ENCODE measurements at regions not wholly inside any gene's neighbourhood (a gene's known extent, or its start where the extent isn't known, plus 50 kb on each side); places are given as distances from the start of the nearest gene placed in this dataset.
"Not testable (repeated sequence)": the region's sequence is repeated elsewhere in the genome, so short reads cannot be mapped to it uniquely, and the experiment has no call there.

GRCh38 chr12:114817571-114818425 lies 133.8 kb upstream of the TBX3 start:
- no peaks in the 10 kb centered on the region for H3K36me3 ChIP-seq
- ATAC-seq: no peak
- no peak for DNase-seq

GRCh38 chr12:114815026-114815795 lies 131.2 kb upstream of the TBX3 start:
- H3K27me3 ChIP-seq: no peaks in the 10 kb centered on the region
- DNase-seq (no peak), ATAC-seq (no peak)
- H3K9me3 ChIP-seq: no peaks in the 10 kb centered on the region
- no peak overlapping the region for H3K4me3 ChIP-seq
- TF ChIP-seq CTCF (IDR thresholded peaks at IDR 0.05): no peak
- H3K36me3 ChIP-seq: no peaks in the 10 kb centered on the region
- peaks cover 6% of the 10 kb centered on the region for H3K4me1 ChIP-seq
- no peak overlapping the region for H3K27ac ChIP-seq
- intact Hi-C loops (cut with DNase I): no loop called here

More at GRCh38 chr12:114817571-114818425, 133.8 kb upstream of the TBX3 start:
- intact Hi-C loops (cut with DNase I): no loop called here
- Histone ChIP-seq H3K27ac (no peak overlapping the region), H3K4me1 (peaks cover 6% of the 10 kb centered on the region), H3K4me3 (no peak overlapping the region), H3K9me3 (no peaks in the 10 kb centered on the region), H3K27me3 (no peaks in the 10 kb centered on the region)
- TF ChIP-seq CTCF (IDR thresholded peaks at IDR 0.05): no peak

GRCh38 chr12:114812858-114813761 lies 129.1 kb upstream of the TBX3 start:
- H3K27ac ChIP-seq: peak overlapping the region; percentile 30
- no peak for TF ChIP-seq CTCF (IDR thresholded peaks at IDR 0.05)
- intact Hi-C loops (cut with DNase I): no loop called here
- ATAC-seq (peak; percentile 72), DNase-seq (no peak)
- no peaks in the 10 kb centered on the region for H3K9me3 ChIP-seq
- peak overlapping the region; percentile 4 for H3K4me3 ChIP-seq
- H3K4me1 ChIP-seq: peaks cover 6% of the 10 kb centered on the region
- H3K27me3 ChIP-seq: no peaks in the 10 kb centered on the region
- no peaks in the 10 kb centered on the region for H3K36me3 ChIP-seq

- H3K4me1 ChIP-seq: peaks cover 6% of the 10 kb centered on the region
- H3K27me3 ChIP-seq: no peaks in the 10 kb centered on the region
- no peak overlapping the region for H3K4me3 ChIP-seq
- ATAC-seq (no peak), DNase-seq (no peak)
- intact Hi-C loops (cut with DNase I): no loop called here
- H3K27ac ChIP-seq: no peak overlapping the region
- TF ChIP-seq CTCF (IDR thresholded peaks at IDR 0.05): no peak
- H3K9me3 ChIP-seq: no peaks in the 10 kb centered on the region
- no peaks in the 10 kb centered on the region for H3K36me3 ChIP-seq
These were observed 128.4 kb upstream of the TBX3 start for GRCh38 chr12:114812384-114812783.

- no peak for ATAC-seq
- no peaks in the 10 kb centered on the region for H3K9me3 ChIP-seq
- no peak overlapping the region for H3K4me3 ChIP-seq
- no peaks in the 10 kb centered on the region for H3K36me3 ChIP-seq
- no peaks in the 10 kb centered on the region for H3K27me3 ChIP-seq
- DNase-seq: no peak
- peaks cover 6% of the 10 kb centered on the region for H3K4me1 ChIP-seq
- no peak overlapping the region for H3K27ac ChIP-seq
- no peak for TF ChIP-seq CTCF (IDR thresholded peaks at IDR 0.05)
- intact Hi-C loops (cut with DNase I): no loop called here
These were observed 125.1 kb upstream of the TBX3 start for GRCh38 chr12:114809097-114809496.

GRCh38 chr12:114801381-114801780 lies 117.4 kb upstream of the TBX3 start:
- H3K27ac ChIP-seq; H3K9me3 ChIP-seq; H3K27me3 ChIP-seq; H3K4me1 ChIP-seq; H3K4me3 ChIP-seq; H3K36me3 ChIP-seq; ATAC-seq; intact Hi-C loops (cut with DNase I); DNase-seq: not testable (repeated sequence)

GRCh38 chr12:114800566-114800965 lies 116.6 kb upstream of the TBX3 start:
- intact Hi-C loops (cut with DNase I); H3K9me3 ChIP-seq; H3K4me1 ChIP-seq; H3K36me3 ChIP-seq; H3K27me3 ChIP-seq; H3K27ac ChIP-seq; DNase-seq; H3K4me3 ChIP-seq; ATAC-seq: not testable (repeated sequence)
